Suprapubic skin (tissue), 4 donors: ENCODE measurements at regions not wholly inside any gene's neighbourhood (a gene's known extent, or its start where the extent isn't known, plus 50 kb on each side); places are given as distances from the start of the nearest gene placed in this dataset.

Source experiments
- DNase-seq, 2 donors: peaks; one replicate each; pipeline ENCODE4 v3.0.0-alpha.2; 2019; ENCODE audit warnings: low spot score in 2 of 2
- H3K27ac ChIP-seq: fragments of 200-600 bp; sonication (generic); one replicate; pipeline ENCODE4 v1.5.1; 2019
- H3K27me3 ChIP-seq: fragments of 200-600 bp; sonication (generic); one replicate; pipeline ENCODE4 v1.5.1; 2019
- H3K36me3 ChIP-seq: fragments of 200-600 bp; sonication (generic); one replicate; pipeline ENCODE4 v1.5.1; 2019
- H3K4me1 ChIP-seq: fragments of 200-600 bp; sonication (generic); one replicate; pipeline ENCODE4 v1.5.1; 2019
- H3K4me3 ChIP-seq: fragments of 200-600 bp; sonication (generic); one replicate; pipeline ENCODE4 v1.5.1; 2019; ENCODE audit warnings: mild to moderate bottlenecking
- H3K9me3 ChIP-seq: fragments of 200-600 bp; sonication (generic); one replicate; pipeline ENCODE4 v1.5.1; 2019
- EP300 ChIP-seq: sonication (generic); formaldehyde crosslinking; IDR thresholded peaks from one replicate; pipeline ENCODE4 v1.6.1; 2017; ENCODE audit warnings: antibody characterized with exemption
- POLR2A ChIP-seq, 2 donors: fragments of 450-650 bp; IDR thresholded peaks; one replicate each; pipeline ENCODE4 v1.6.1; 2017; ENCODE audit warnings: antibody characterized with exemption in 2 of 2, mild to moderate bottlenecking in 2 of 2, moderate library complexity in 2 of 2
- POLR2AphosphoS5 ChIP-seq, 3 donors: sonication (generic); formaldehyde crosslinking; IDR thresholded peaks; one replicate each; pipeline ENCODE4 v1.6.1; 2017; ENCODE audit warnings: antibody characterized with exemption in 3 of 3
- WGBS: methylation state at CpG from one replicate; pipeline ENCODE4 v1.1.5; 2018; 5-methylcytosine and 5-hydroxymethylcytosine counted together
- TF ChIP-seq, protein P1 (sequence below), 2 donors: fragments of 200-600 bp in 1 of 2; fragments of 450-650 bp in 1 of 2; sonication (generic) in 1 of 2; IDR thresholded peaks; one replicate each; pipeline ENCODE4 v1.5.1; 2016 to 2019; ENCODE audit warnings: antibody characterized with exemption in 2 of 2, mild to moderate bottlenecking in 1 of 2, moderate library complexity in 1 of 2

DNA sequence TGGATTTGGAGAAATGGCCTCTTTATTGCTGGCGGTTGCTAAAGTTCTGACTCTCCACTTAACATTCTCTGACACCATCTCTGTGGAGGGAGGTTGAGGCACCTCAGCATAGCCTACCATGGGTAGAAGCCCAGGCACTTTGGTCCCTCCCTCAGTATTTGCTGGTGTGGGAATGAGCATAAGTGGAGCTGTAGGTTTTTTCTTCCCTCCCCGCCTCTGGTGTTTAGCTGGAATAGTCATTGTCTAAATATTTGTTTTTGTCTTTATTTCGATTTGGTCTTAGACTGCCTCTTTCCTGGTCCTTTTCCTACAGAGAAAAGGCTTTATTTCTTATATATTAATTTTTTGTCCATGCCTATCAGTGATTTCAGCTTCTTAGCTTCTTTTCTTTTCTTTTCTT, 203.4 kb upstream of the AGR3 start:
- 93% methylated on average over 3 of the region's 3 CpGs for WGBS
- no peaks in the 10 kb centered on the region for H3K4me1 ChIP-seq
- H3K36me3 ChIP-seq: no peaks in the 10 kb centered on the region
- no peak overlapping the region for H3K4me3 ChIP-seq
- no peaks in the 10 kb centered on the region for H3K27me3 ChIP-seq
- TF ChIP-seq POLR2AphosphoS5 (IDR thresholded peaks at IDR 0.05) (no peak), EP300 (no peak), POLR2A (IDR thresholded peaks at IDR 0.05) (no peak)
- TF ChIP-seq, protein P1, sequence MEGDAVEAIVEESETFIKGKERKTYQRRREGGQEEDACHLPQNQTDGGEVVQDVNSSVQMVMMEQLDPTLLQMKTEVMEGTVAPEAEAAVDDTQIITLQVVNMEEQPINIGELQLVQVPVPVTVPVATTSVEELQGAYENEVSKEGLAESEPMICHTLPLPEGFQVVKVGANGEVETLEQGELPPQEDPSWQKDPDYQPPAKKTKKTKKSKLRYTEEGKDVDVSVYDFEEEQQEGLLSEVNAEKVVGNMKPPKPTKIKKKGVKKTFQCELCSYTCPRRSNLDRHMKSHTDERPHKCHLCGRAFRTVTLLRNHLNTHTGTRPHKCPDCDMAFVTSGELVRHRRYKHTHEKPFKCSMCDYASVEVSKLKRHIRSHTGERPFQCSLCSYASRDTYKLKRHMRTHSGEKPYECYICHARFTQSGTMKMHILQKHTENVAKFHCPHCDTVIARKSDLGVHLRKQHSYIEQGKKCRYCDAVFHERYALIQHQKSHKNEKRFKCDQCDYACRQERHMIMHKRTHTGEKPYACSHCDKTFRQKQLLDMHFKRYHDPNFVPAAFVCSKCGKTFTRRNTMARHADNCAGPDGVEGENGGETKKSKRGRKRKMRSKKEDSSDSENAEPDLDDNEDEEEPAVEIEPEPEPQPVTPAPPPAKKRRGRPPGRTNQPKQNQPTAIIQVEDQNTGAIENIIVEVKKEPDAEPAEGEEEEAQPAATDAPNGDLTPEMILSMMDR (IDR thresholded peaks at IDR 0.05): no peak
- no peak overlapping the region for H3K27ac ChIP-seq
- H3K9me3 ChIP-seq: no peaks in the 10 kb centered on the region
- no peak for DNase-seq

DNA sequence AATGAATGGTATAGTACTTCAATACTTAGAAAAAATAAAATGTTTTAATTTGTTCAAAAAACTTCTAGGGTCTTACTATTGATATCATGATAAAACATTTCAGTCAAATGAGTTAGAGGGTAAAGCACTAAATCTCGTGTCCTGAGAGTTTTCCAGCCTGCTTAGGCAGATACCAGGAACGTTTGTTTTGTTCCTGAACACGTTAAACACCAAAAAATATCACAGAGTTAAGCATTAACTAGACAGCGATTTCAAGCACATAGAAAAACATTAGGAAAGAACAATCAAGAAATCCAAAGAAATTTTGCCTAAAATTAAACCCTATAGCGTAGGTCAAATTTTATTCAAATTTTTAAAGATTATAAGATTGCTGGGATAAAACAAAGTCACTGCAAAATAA, 204.6 kb upstream of the AGR3 start:
- Histone ChIP-seq H3K27ac (no peak overlapping the region), H3K4me1 (no peaks in the 10 kb centered on the region), H3K27me3 (no peaks in the 10 kb centered on the region), H3K9me3 (no peaks in the 10 kb centered on the region), H3K4me3 (no peak overlapping the region), H3K36me3 (no peaks in the 10 kb centered on the region)
- no peak for DNase-seq
- TF ChIP-seq POLR2A (IDR thresholded peaks at IDR 0.05): no peak
- WGBS: 89% methylated on average over 5 of the region's 5 CpGs

DNA sequence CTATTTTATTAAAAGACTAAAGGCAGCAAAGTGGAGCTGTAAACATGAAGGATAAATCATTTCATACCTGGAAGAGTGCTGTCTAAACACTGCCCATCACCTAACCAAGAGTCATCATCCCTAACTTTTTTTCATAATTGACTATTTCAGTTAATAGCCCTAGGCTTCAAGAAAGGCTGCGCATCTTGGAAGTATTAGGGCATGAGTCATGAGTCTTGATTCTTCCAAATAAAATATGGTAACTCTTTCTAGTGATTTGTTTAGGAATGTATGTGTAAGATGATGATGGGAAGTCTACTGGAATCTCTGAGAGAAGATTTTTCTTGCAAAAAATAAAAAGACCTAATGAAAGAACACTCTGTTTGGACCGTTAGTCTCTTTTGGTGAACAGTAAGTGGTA, 207.7 kb upstream of the AHR start:
- 39% methylated on average over 2 of the region's 2 CpGs for WGBS
- H3K9me3 ChIP-seq: no peaks in the 10 kb centered on the region
- TF ChIP-seq POLR2AphosphoS5 (IDR thresholded peaks at IDR 0.05) (no peak), EP300 (no peak), POLR2A (IDR thresholded peaks at IDR 0.05) (no peak)
- TF ChIP-seq, protein P1 (IDR thresholded peaks at IDR 0.05): no peak
- H3K36me3 ChIP-seq: no peaks in the 10 kb centered on the region
- peaks cover 11% of the 10 kb centered on the region for H3K4me1 ChIP-seq
- no peak overlapping the region for H3K4me3 ChIP-seq
- DNase-seq: no peak
- no peaks in the 10 kb centered on the region for H3K27me3 ChIP-seq
- H3K27ac ChIP-seq: no peak overlapping the region

DNA sequence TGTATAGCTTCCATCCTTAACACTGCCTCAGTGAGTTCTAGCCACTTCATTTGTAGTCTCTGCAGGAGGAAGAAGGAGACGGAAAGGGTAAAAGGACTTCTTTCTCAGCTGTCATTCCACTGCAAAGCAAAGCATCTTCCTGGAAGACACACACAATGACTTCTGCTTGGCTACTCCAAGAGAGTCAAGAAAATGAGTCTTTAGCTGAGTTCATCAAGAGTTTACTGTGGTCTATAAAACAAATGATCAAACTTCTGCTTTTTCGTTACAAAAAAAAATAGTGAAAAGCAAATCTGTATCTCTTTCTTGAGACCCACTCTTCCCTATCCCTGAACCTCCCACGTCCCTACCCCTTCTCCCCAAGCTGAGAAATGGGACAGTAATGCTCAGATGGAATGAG, 205.0 kb upstream of the AHR start:
- no peak for DNase-seq
- no peaks in the 10 kb centered on the region for H3K27me3 ChIP-seq
- TF ChIP-seq POLR2AphosphoS5 (IDR thresholded peaks at IDR 0.05) (no peak), EP300 (no peak), POLR2A (IDR thresholded peaks at IDR 0.05) (no peak)
- TF ChIP-seq, protein P1 (IDR thresholded peaks at IDR 0.05): no peak
- WGBS: 75% methylated on average over 3 of the region's 3 CpGs
- no peaks in the 10 kb centered on the region for H3K36me3 ChIP-seq
- H3K9me3 ChIP-seq: no peaks in the 10 kb centered on the region
- no peak overlapping the region for H3K27ac ChIP-seq
- peaks cover 32% of the 10 kb centered on the region for H3K4me1 ChIP-seq
- H3K4me3 ChIP-seq: no peak overlapping the region

DNA sequence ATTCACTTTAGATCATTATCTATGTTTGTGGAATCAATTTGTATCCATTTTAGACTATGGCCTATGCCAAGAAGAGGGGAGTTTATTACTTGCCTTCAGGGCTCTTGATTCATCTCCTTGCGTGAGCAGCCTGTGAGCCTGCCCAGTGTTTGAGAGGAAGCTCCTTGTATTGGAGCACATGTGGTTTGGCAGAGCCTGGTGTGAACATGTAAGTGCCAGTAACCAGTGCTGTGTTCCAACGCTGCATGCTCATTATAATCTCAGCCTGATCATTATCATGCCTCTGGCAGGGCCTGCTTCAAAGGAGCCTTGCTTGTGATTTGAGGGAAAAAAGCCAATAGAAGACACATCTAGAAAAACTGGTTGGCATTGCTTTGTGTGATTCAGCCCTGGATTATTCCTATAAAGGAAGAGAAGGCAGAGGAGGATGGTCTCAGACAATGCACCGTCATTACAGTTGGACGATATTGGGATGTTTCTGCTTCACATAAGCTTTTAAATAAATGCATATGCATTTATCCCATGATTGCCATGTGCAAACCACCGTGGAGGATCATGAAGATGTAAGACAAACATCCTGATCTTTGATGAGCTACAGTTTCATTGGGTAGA, 203.4 kb upstream of the AHR start:
- Histone ChIP-seq H3K4me3 (no peak overlapping the region), H3K9me3 (no peaks in the 10 kb centered on the region), H3K27me3 (no peaks in the 10 kb centered on the region), H3K36me3 (no peaks in the 10 kb centered on the region), H3K27ac (peak overlapping the region; percentile 9), H3K4me1 (peaks cover 41% of the 10 kb centered on the region)
- TF ChIP-seq POLR2AphosphoS5 (IDR thresholded peaks at IDR 0.05) (peak in 2 of 3 donors; percentile 52 to 77), EP300 (no peak)
- WGBS: 34% methylated on average over 5 of the region's 5 CpGs
- DNase-seq: peak; percentile 75

DNA sequence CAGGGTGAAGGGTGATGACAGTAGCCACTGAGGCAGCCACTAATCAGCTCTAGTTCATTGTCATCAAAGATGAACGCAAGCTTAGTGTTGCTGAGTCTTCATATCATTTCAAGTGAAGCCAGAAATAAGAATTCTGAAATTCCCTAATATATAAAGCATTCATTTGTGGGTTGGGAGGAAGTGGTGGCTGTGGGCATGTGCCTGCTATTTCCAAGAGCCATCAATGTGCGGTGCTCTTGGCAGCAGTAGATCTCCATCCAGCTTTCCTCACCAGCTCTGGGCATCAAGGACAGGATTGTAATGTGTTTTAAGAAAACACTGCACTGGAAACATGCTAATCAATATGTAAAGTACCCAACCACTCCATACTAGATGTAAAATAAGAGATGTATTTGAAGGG, 202.5 kb upstream of the AHR start:
- 64% methylated on average over 2 of the region's 2 CpGs for WGBS
- no peak for DNase-seq
- Histone ChIP-seq H3K4me1 (peaks cover 41% of the 10 kb centered on the region), H3K4me3 (no peak overlapping the region), H3K36me3 (no peaks in the 10 kb centered on the region), H3K27ac (no peak overlapping the region), H3K9me3 (no peaks in the 10 kb centered on the region), H3K27me3 (no peaks in the 10 kb centered on the region)
- TF ChIP-seq POLR2A (IDR thresholded peaks at IDR 0.05): no peak
- TF ChIP-seq, protein P1 (IDR thresholded peaks at IDR 0.05): no peak
- TF ChIP-seq POLR2AphosphoS5 (IDR thresholded peaks at IDR 0.05): no peak
- no peak for TF ChIP-seq EP300
